H9 (cell line): ENCODE measurements at regions not wholly inside any gene's neighbourhood (a gene's known extent, or its start where the extent isn't known, plus 50 kb on each side); places are given as distances from the start of the nearest gene placed in this dataset.

Experiments used
- DNase-seq: peaks from one replicate; pipeline ENCODE4 v3.0.0-alpha.2; 2017
- H2AFZ ChIP-seq: one replicate; pipeline ENCODE4 v1.6.1; 2013; ENCODE audit warnings: mild to moderate bottlenecking, low read length, control low read depth, moderate library complexity
- H2AK5ac ChIP-seq: 2 replicates; pipeline ENCODE4 v1.6.1; 2013; ENCODE audit warnings: low read length, control low read depth, mixed read lengths; ENCODE audit not compliant: insufficient read length
- H2BK120ac ChIP-seq: one replicate; pipeline ENCODE4 v1.6.1; 2013; ENCODE audit warnings: low read depth, mild to moderate bottlenecking, low read length, control low read depth, inconsistent platforms; ENCODE audit not compliant: poor library complexity, severe bottlenecking
- H2BK12ac ChIP-seq: 2 replicates; pipeline ENCODE4 v1.6.1; 2013; ENCODE audit warnings: low read length, control low read depth, mixed read lengths, low read depth; ENCODE audit not compliant: insufficient read length
- H2BK15ac ChIP-seq: 2 replicates; pipeline ENCODE4 v1.6.1; 2013; ENCODE audit warnings: low read depth, low read length, control low read depth
- H2BK20ac ChIP-seq: one replicate; pipeline ENCODE4 v1.6.1; 2013; ENCODE audit warnings: low read depth, mild to moderate bottlenecking, low read length, control low read depth, inconsistent platforms; ENCODE audit not compliant: poor library complexity, severe bottlenecking
- H2BK5ac ChIP-seq: 2 replicates; pipeline ENCODE4 v1.6.1; 2013; ENCODE audit warnings: low read length, control low read depth, mixed read lengths; ENCODE audit not compliant: insufficient read length
- H3K14ac ChIP-seq: 2 replicates; pipeline ENCODE4 v1.6.1; 2013; ENCODE audit warnings: low read length, control low read depth; ENCODE audit not compliant: insufficient read depth
- H3K18ac ChIP-seq: 2 replicates; pipeline ENCODE4 v1.6.1; 2013; ENCODE audit warnings: low read depth, mild to moderate bottlenecking, mixed read lengths, low read length, control low read depth; ENCODE audit not compliant: insufficient read length
- H3K23ac ChIP-seq: 2 replicates; pipeline ENCODE4 v1.6.1; 2013; ENCODE audit warnings: low read length, control low read depth, mixed read lengths, low read depth; ENCODE audit not compliant: insufficient read length
- H3K23me2 ChIP-seq: 2 replicates; pipeline ENCODE4 v1.6.1; 2013; ENCODE audit warnings: low read depth, mild to moderate bottlenecking, mixed read lengths, low read length, control low read depth; ENCODE audit not compliant: insufficient read length, poor library complexity, severe bottlenecking
- H3K27ac ChIP-seq: 2 replicates; pipeline ENCODE4 v1.5.1; 2013; ENCODE audit warnings: low read length, control low read depth, mixed read lengths, low read depth; ENCODE audit not compliant: insufficient read length
- H3K27me3 ChIP-seq: 2 replicates; pipeline ENCODE4 v1.6.1; 2013; ENCODE audit warnings: low read length, control low read depth, inconsistent platforms; ENCODE audit not compliant: insufficient read depth
- H3K4ac ChIP-seq: 2 replicates; pipeline ENCODE4 v1.6.1; 2013; ENCODE audit warnings: low read depth, mild to moderate bottlenecking, control low read depth, inconsistent platforms, low read length, moderate library complexity
- H3K4me1 ChIP-seq: 2 replicates; pipeline ENCODE4 v1.6.1; 2013; ENCODE audit warnings: low read length, control low read depth, inconsistent platforms; ENCODE audit not compliant: insufficient read depth
- H3K4me2 ChIP-seq: 2 replicates; pipeline ENCODE4 v1.6.1; 2013; ENCODE audit warnings: low read length, control low read depth, mixed read lengths; ENCODE audit not compliant: insufficient read length, insufficient read depth
- H3K56ac ChIP-seq: 2 replicates; pipeline ENCODE4 v1.6.1; 2013; ENCODE audit warnings: low read depth, mild to moderate bottlenecking, mixed read lengths, low read length, control low read depth; ENCODE audit not compliant: insufficient read length
- H3K79me1 ChIP-seq: 2 replicates; pipeline ENCODE4 v1.6.1; 2013; ENCODE audit warnings: low read depth, mild to moderate bottlenecking, moderate library complexity, low read length, control low read depth, inconsistent platforms; ENCODE audit not compliant: insufficient read depth, poor library complexity, severe bottlenecking
- H3K79me2 ChIP-seq: 2 replicates; pipeline ENCODE4 v1.6.1; 2013; ENCODE audit warnings: low read length, control low read depth, inconsistent platforms; ENCODE audit not compliant: insufficient read depth
- H3K9ac ChIP-seq: 2 replicates; pipeline ENCODE4 v1.6.1; 2013; ENCODE audit warnings: low read length, control low read depth, mixed read lengths; ENCODE audit not compliant: insufficient read length; ENCODE audit errors: extremely low read depth
- H3K9me3 ChIP-seq: one replicate; pipeline ENCODE4 v1.6.1; 2013; ENCODE audit warnings: low read depth, low read length, inconsistent platforms; ENCODE audit not compliant: control insufficient read depth
- H3T11ph ChIP-seq: one replicate; pipeline ENCODE4 v1.6.1; 2013; ENCODE audit warnings: mild to moderate bottlenecking, low read length, control low read depth, inconsistent platforms
- H4K20me1 ChIP-seq: one replicate; pipeline ENCODE4 v1.6.1; 2013; ENCODE audit not compliant: control insufficient read depth, insufficient read length, insufficient read depth
- H4K5ac ChIP-seq: 2 replicates; pipeline ENCODE4 v1.6.1; 2013; ENCODE audit warnings: low read depth, mild to moderate bottlenecking, mixed read lengths, low read length, control low read depth; ENCODE audit not compliant: insufficient read length
- H4K8ac ChIP-seq: replicated peaks from 2 replicates; pipeline ENCODE4 v1.6.1; 2013; ENCODE audit warnings: low read length, control low read depth, mixed read lengths, low read depth; ENCODE audit not compliant: insufficient read length
- H4K91ac ChIP-seq: 2 replicates; pipeline ENCODE4 v1.6.1; 2013; ENCODE audit warnings: low read depth, mild to moderate bottlenecking, moderate library complexity, mixed read lengths, low read length, control low read depth; ENCODE audit not compliant: insufficient read length
- H3K27ac Mint-ChIP-seq, 3 experiments: 2 replicates in 2 of 3; 3 replicates in 1 of 3; pipeline ENCODE4 v1.8.0; 2020 to 2021; ENCODE audit warnings: mixed read lengths in 3 of 3, mild to moderate bottlenecking in 1 of 3, moderate library complexity in 1 of 3
- H3K27me3 Mint-ChIP-seq: 2 replicates; pipeline ENCODE4 v1.8.0; 2021; ENCODE audit warnings: low read depth, mild to moderate bottlenecking, moderate library complexity, mixed read lengths
- H3K36me3 Mint-ChIP-seq, 3 experiments: 2 replicates in 2 of 3; 3 replicates in 1 of 3; pipeline ENCODE4 v1.8.0; 2020 to 2021; ENCODE audit warnings: low read depth in 3 of 3, mixed read lengths in 3 of 3; ENCODE audit not compliant: insufficient read depth in 1 of 3
- H3K4me1 Mint-ChIP-seq, 2 experiments: 2 replicates each; pipeline ENCODE4 v1.8.0; 2020; ENCODE audit warnings: mixed read lengths in 2 of 2
- H3K4me3 Mint-ChIP-seq, 2 experiments: 2 replicates in 1 of 2; 3 replicates in 1 of 2; pipeline ENCODE4 v1.8.0; 2020 to 2021; ENCODE audit warnings: mild to moderate bottlenecking in 2 of 2, mixed read lengths in 2 of 2, moderate library complexity in 1 of 2
- H3K9me3 Mint-ChIP-seq, 2 experiments: 2 replicates in 1 of 2; 3 replicates in 1 of 2; pipeline ENCODE4 v1.8.0; 2020; ENCODE audit warnings: mild to moderate bottlenecking in 2 of 2, mixed read lengths in 2 of 2, moderate library complexity in 1 of 2
- CTCF ChIP-seq: fragments of 200-600 bp; sonication (generic); conservative IDR thresholded peaks from 3 replicates; pipeline ENCODE4 v1.8.0; 2021; ENCODE audit warnings: antibody characterized with exemption, mild to moderate bottlenecking
- WGBS: extraction: QIAGEN DNeasy Blood & Tissue Kit; methylation state at CpG from one replicate; pipeline ENCODE4 v1.1.7; 2013; ENCODE audit warnings: missing lambda C conversion rate, low lambda C conversion rate, mixed read lengths; ENCODE audit not compliant: insufficient read length; ENCODE audit errors: extremely low coverage; 5-methylcytosine and 5-hydroxymethylcytosine counted together

- Histone ChIP-seq H3K27me3 (no peaks in the 10 kb centered on the region), H3K4me2 (no peak overlapping the region), H3K14ac (no peak overlapping the region), H3K9me3 (no peaks in the 10 kb centered on the region), H4K8ac (no peak overlapping the region), H2BK12ac (no peak overlapping the region), H3K23me2 (no peaks in the 10 kb centered on the region), H4K5ac (no peak overlapping the region), H3K23ac (no peak overlapping the region), H3K4ac (no peak overlapping the region), H2BK120ac (no peak overlapping the region), H2BK15ac (no peak overlapping the region), H2BK20ac (no peak overlapping the region), H3K56ac (no peak overlapping the region), H3K9ac (no peak overlapping the region), H2AFZ (no peak overlapping the region), H3K18ac (no peak overlapping the region), H3K27ac (no peak overlapping the region), H3K4me1 (peaks cover 3% of the 10 kb centered on the region; the same call in 1 of the 2 replicates), H3K79me1 (no peaks in the 10 kb centered on the region), H3T11ph (no peak overlapping the region), H2BK5ac (no peak overlapping the region), H2AK5ac (no peak overlapping the region), H4K20me1 (no peaks in the 10 kb centered on the region), H4K91ac (no peak overlapping the region), H3K79me2 (no peaks in the 10 kb centered on the region)
- TF ChIP-seq CTCF = no peak
- Mint-ChIP-seq H3K4me3 (no peak overlapping the region), H3K36me3 (peaks cover 0 to 2% (median 0%) of the 10 kb centered on the region in 3 experiments; a peak in 1 of 7 replicates), H3K9me3 (no peaks in the 10 kb centered on the region), H3K27me3 (no peaks in the 10 kb centered on the region), H3K27ac (no peak overlapping the region), H3K4me1 (peaks cover 17 to 18% of the 10 kb centered on the region in 2 experiments)
- no CpG with 5 or more reads among the region's 4 CpGs for WGBS
- no peak for DNase-seq
These were observed 226.6 kb downstream of the HACE1 start for GRCh38 chr6:104633125-104633524.
